GM23338 (cell line): ENCODE measurements at regions not wholly inside any gene's neighbourhood (a gene's known extent, or its start where the extent isn't known, plus 50 kb on each side); places are given as distances from the start of the nearest gene placed in this dataset.

Experiments used
- EZH2 ChIP-seq: fragments of 200-600 bp; sonication (generic); IDR thresholded peaks from one replicate; pipeline ENCODE4 v1.8.0; 2017; ENCODE audit warnings: antibody characterized with exemption, mild to moderate bottlenecking, low read depth; ENCODE audit not compliant: unreplicated experiment
- EZH2phosphoT487 ChIP-seq: fragments of 200-600 bp; sonication (generic); IDR thresholded peaks from one replicate; pipeline ENCODE4 v1.8.1; 2018; ENCODE audit warnings: antibody characterized with exemption; ENCODE audit not compliant: unreplicated experiment
- JUNB ChIP-seq: IDR thresholded peaks from one replicate; pipeline ENCODE4 v1.6.1; 2016; ENCODE audit warnings: antibody characterized with exemption; ENCODE audit not compliant: unreplicated experiment
- NANOG ChIP-seq: IDR thresholded peaks from 2 replicates; pipeline ENCODE4 v1.6.1; 2016; ENCODE audit warnings: antibody characterized with exemption, borderline replicate concordance
- POLR2AphosphoS5 ChIP-seq: IDR thresholded peaks from 2 replicates; pipeline ENCODE4 v1.6.1; 2016; ENCODE audit warnings: antibody characterized with exemption, low read depth
- STAT1 ChIP-seq: IDR thresholded peaks from one replicate; pipeline ENCODE4 v1.6.1; 2016; ENCODE audit warnings: antibody characterized with exemption; ENCODE audit not compliant: unreplicated experiment
- ZNF114 ChIP-seq: fragments of 250-450 bp; sonication (Bioruptor Pico); IDR thresholded peaks from 2 replicates; pipeline ENCODE4 v1.5.0; 2020; ENCODE audit warnings: mild to moderate bottlenecking, moderate library complexity
- ZNF331 ChIP-seq: fragments of 250-450 bp; sonication (Bioruptor Pico); IDR thresholded peaks from 2 replicates; pipeline ENCODE4 v1.5.0; 2020; ENCODE audit warnings: low read depth, mild to moderate bottlenecking, moderate library complexity
- ZNF462 ChIP-seq: fragments of 250-450 bp; sonication (Bioruptor Pico); IDR thresholded peaks from 2 replicates; pipeline ENCODE4 v1.5.0; 2020; ENCODE audit warnings: mild to moderate bottlenecking, moderate library complexity
- TF ChIP-seq, protein P1 (sequence below), 2 experiments: fragments of 200-600 bp in 1 of 2; sonication (generic) in 1 of 2; conservative IDR thresholded peaks; 2 replicates each; pipeline versions ENCODE4 v1.5.1 to v1.6.1; 2016 to 2017; ENCODE audit warnings: antibody characterized with exemption in 2 of 2, low read depth in 2 of 2, mild to moderate bottlenecking in 2 of 2, moderate library complexity in 1 of 2
- TF ChIP-seq, protein P2 (sequence below): IDR thresholded peaks from one replicate; pipeline ENCODE4 v1.6.1; 2018; ENCODE audit warnings: antibody characterized with exemption; ENCODE audit not compliant: unreplicated experiment
- TF ChIP-seq, protein P3 (sequence below): IDR thresholded peaks from 2 replicates; pipeline ENCODE4 v1.6.1; 2016; ENCODE audit warnings: antibody characterized with exemption

DNA sequence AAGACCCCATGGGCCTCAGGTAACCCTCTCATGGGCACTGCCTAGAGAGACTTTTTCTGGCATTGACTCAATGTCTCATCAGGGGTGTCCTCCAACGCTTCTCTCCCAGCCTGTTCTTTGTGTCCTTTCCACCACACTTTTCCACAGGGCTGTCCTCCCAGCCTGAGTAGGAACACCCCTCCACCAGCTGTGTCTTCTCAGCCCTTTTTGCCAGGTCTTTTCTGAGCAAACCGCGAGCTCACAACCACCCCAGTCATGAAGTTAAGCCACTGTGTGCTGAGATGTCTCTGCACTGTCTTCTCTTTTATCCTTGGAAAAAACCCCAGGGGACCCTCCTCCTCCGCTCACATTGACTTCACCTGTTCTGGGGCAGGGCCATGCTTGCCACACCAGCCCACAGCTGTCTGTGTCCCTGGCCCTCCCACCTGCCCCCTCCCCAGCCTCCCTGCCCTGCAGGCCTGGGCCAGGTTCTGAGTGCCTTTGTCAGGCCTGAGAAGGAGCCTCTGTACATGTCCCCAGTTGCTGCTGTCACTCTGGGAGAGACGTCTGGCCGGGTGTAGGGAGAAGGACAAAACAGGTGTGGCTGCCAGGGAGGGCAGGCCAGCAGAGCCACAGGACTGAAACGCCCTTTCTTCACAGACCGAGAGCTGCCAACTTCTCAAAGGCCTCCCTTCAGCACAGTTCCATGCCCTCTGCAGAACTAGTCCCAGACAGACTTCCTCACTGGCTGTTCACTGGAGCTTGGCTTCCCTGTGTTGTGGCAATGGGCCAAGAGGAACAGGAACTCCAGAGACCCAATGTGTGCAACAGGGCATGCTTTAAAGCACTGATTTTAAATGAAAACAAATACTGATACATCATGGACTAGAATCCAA lies 50.5 kb upstream of the PNMA1 start:
- TF ChIP-seq, protein P1, sequence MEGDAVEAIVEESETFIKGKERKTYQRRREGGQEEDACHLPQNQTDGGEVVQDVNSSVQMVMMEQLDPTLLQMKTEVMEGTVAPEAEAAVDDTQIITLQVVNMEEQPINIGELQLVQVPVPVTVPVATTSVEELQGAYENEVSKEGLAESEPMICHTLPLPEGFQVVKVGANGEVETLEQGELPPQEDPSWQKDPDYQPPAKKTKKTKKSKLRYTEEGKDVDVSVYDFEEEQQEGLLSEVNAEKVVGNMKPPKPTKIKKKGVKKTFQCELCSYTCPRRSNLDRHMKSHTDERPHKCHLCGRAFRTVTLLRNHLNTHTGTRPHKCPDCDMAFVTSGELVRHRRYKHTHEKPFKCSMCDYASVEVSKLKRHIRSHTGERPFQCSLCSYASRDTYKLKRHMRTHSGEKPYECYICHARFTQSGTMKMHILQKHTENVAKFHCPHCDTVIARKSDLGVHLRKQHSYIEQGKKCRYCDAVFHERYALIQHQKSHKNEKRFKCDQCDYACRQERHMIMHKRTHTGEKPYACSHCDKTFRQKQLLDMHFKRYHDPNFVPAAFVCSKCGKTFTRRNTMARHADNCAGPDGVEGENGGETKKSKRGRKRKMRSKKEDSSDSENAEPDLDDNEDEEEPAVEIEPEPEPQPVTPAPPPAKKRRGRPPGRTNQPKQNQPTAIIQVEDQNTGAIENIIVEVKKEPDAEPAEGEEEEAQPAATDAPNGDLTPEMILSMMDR (conservative IDR thresholded peaks at IDR 0.05; ENCODE audit: low read depth in 2 of 2), result no peak
- TF ChIP-seq POLR2AphosphoS5 (no peak), EZH2phosphoT487 (no peak), EZH2 (no peak), JUNB (no peak), STAT1 (no peak), ZNF462 (CRISPR knock-in tag) (no peak), ZNF114 (CRISPR knock-in tag) (no peak), NANOG (no peak), ZNF331 (CRISPR knock-in tag) (no peak)
- TF ChIP-seq, protein P2, sequence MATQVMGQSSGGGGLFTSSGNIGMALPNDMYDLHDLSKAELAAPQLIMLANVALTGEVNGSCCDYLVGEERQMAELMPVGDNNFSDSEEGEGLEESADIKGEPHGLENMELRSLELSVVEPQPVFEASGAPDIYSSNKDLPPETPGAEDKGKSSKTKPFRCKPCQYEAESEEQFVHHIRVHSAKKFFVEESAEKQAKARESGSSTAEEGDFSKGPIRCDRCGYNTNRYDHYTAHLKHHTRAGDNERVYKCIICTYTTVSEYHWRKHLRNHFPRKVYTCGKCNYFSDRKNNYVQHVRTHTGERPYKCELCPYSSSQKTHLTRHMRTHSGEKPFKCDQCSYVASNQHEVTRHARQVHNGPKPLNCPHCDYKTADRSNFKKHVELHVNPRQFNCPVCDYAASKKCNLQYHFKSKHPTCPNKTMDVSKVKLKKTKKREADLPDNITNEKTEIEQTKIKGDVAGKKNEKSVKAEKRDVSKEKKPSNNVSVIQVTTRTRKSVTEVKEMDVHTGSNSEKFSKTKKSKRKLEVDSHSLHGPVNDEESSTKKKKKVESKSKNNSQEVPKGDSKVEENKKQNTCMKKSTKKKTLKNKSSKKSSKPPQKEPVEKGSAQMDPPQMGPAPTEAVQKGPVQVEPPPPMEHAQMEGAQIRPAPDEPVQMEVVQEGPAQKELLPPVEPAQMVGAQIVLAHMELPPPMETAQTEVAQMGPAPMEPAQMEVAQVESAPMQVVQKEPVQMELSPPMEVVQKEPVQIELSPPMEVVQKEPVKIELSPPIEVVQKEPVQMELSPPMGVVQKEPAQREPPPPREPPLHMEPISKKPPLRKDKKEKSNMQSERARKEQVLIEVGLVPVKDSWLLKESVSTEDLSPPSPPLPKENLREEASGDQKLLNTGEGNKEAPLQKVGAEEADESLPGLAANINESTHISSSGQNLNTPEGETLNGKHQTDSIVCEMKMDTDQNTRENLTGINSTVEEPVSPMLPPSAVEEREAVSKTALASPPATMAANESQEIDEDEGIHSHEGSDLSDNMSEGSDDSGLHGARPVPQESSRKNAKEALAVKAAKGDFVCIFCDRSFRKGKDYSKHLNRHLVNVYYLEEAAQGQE, result no peak
- TF ChIP-seq, protein P3, sequence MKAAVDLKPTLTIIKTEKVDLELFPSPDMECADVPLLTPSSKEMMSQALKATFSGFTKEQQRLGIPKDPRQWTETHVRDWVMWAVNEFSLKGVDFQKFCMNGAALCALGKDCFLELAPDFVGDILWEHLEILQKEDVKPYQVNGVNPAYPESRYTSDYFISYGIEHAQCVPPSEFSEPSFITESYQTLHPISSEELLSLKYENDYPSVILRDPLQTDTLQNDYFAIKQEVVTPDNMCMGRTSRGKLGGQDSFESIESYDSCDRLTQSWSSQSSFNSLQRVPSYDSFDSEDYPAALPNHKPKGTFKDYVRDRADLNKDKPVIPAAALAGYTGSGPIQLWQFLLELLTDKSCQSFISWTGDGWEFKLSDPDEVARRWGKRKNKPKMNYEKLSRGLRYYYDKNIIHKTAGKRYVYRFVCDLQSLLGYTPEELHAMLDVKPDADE, result no peak
